Hepatocyte (in vitro differentiated cells): ENCODE measurements at regions not wholly inside any gene's neighbourhood (a gene's known extent, or its start where the extent isn't known, plus 50 kb on each side); places are given as distances from the start of the nearest gene placed in this dataset.

ENCODE experiments used
- EZH2 ChIP-seq: fragments of 200-600 bp; sonication (generic); IDR thresholded peaks from 2 replicates; pipeline ENCODE4 v1.6.1; 2016; ENCODE audit warnings: antibody characterized with exemption, mild to moderate bottlenecking, borderline replicate concordance
- EZH2phosphoT487 ChIP-seq: fragments of 200-600 bp; sonication (generic); IDR thresholded peaks from one replicate; pipeline ENCODE4 v1.6.1; 2018; ENCODE audit warnings: antibody characterized with exemption, mild to moderate bottlenecking, low read depth, moderate library complexity; ENCODE audit not compliant: unreplicated experiment, severe bottlenecking
- TF ChIP-seq, protein P1 (sequence below): fragments of 200-600 bp; sonication (generic); IDR thresholded peaks from 2 replicates; pipeline ENCODE4 v1.5.1; 2016; ENCODE audit warnings: antibody characterized with exemption, mild to moderate bottlenecking; ENCODE audit not compliant: poor library complexity

- TF ChIP-seq, protein P1, sequence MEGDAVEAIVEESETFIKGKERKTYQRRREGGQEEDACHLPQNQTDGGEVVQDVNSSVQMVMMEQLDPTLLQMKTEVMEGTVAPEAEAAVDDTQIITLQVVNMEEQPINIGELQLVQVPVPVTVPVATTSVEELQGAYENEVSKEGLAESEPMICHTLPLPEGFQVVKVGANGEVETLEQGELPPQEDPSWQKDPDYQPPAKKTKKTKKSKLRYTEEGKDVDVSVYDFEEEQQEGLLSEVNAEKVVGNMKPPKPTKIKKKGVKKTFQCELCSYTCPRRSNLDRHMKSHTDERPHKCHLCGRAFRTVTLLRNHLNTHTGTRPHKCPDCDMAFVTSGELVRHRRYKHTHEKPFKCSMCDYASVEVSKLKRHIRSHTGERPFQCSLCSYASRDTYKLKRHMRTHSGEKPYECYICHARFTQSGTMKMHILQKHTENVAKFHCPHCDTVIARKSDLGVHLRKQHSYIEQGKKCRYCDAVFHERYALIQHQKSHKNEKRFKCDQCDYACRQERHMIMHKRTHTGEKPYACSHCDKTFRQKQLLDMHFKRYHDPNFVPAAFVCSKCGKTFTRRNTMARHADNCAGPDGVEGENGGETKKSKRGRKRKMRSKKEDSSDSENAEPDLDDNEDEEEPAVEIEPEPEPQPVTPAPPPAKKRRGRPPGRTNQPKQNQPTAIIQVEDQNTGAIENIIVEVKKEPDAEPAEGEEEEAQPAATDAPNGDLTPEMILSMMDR = no peak
- TF ChIP-seq EZH2phosphoT487 (no peak), EZH2 (no peak)
These were observed 750.2 kb downstream of the TBC1D22A start for GRCh38 chr22:47512617-47513016.
